ENCODE measurements at regions not wholly inside any gene's neighbourhood (a gene's known extent, or its start where the extent isn't known, plus 50 kb on each side); places are given as distances from the start of the nearest gene placed in this dataset.
"Not testable (repeated sequence)": the region's sequence is repeated elsewhere in the genome, so short reads cannot be mapped to it uniquely, and the experiment has no call there.

- H3K9me3 ChIP-seq (ENCODE audit: severe bottlenecking) = no peaks in the 10 kb centered on the region
- H3K27me3 ChIP-seq (ENCODE audit: insufficient read depth, poor library complexity, severe bottlenecking) = no peaks in the 10 kb centered on the region
- no peak for DNase-seq (ENCODE audit: low spot score)
- ATAC-seq (ENCODE audit: low read depth) = no peak
- H3K36me3 ChIP-seq (ENCODE audit: low read depth) = no peaks in the 10 kb centered on the region
- TF ChIP-seq, protein P1, sequence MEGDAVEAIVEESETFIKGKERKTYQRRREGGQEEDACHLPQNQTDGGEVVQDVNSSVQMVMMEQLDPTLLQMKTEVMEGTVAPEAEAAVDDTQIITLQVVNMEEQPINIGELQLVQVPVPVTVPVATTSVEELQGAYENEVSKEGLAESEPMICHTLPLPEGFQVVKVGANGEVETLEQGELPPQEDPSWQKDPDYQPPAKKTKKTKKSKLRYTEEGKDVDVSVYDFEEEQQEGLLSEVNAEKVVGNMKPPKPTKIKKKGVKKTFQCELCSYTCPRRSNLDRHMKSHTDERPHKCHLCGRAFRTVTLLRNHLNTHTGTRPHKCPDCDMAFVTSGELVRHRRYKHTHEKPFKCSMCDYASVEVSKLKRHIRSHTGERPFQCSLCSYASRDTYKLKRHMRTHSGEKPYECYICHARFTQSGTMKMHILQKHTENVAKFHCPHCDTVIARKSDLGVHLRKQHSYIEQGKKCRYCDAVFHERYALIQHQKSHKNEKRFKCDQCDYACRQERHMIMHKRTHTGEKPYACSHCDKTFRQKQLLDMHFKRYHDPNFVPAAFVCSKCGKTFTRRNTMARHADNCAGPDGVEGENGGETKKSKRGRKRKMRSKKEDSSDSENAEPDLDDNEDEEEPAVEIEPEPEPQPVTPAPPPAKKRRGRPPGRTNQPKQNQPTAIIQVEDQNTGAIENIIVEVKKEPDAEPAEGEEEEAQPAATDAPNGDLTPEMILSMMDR (IDR thresholded peaks at IDR 0.05; ENCODE audit: poor library complexity, severe bottlenecking) = no peak
- no peak overlapping the region for H3K27ac ChIP-seq (ENCODE audit: poor library complexity, severe bottlenecking)
- H3K4me3 ChIP-seq (ENCODE audit: severe bottlenecking) = no peak overlapping the region
- H3K4me1 ChIP-seq (ENCODE audit: insufficient read depth, poor library complexity, severe bottlenecking) = no peaks in the 10 kb centered on the region
These were observed 152.7 kb downstream of the LY86 start for GRCh38 chr6:6741264-6741663.

- Histone ChIP-seq H3K9me3 (ENCODE audit: severe bottlenecking) (no peaks in the 10 kb centered on the region), H3K4me3 (ENCODE audit: severe bottlenecking) (no peak overlapping the region), H3K4me1 (ENCODE audit: insufficient read depth, poor library complexity, severe bottlenecking) (no peaks in the 10 kb centered on the region), H3K36me3 (ENCODE audit: low read depth) (no peaks in the 10 kb centered on the region), H3K27ac (ENCODE audit: poor library complexity, severe bottlenecking) (no peak overlapping the region), H3K27me3 (ENCODE audit: insufficient read depth, poor library complexity, severe bottlenecking) (no peaks in the 10 kb centered on the region)
- DNase-seq (ENCODE audit: low spot score) (no peak), ATAC-seq (ENCODE audit: low read depth) (no peak)
- TF ChIP-seq, protein P1 (IDR thresholded peaks at IDR 0.05; ENCODE audit: poor library complexity, severe bottlenecking) = no peak
These were observed 154.0 kb downstream of the LY86 start for GRCh38 chr6:6742535-6742934.

GRCh38 chr6:6744551-6744950 is 156.0 kb downstream of the LY86 start:
- H3K9me3 ChIP-seq (ENCODE audit: severe bottlenecking) = no peaks in the 10 kb centered on the region
- TF ChIP-seq, protein P1 (IDR thresholded peaks at IDR 0.05; ENCODE audit: poor library complexity, severe bottlenecking) = no peak
- H3K4me1 ChIP-seq (ENCODE audit: insufficient read depth, poor library complexity, severe bottlenecking) = no peaks in the 10 kb centered on the region
- H3K27me3 ChIP-seq (ENCODE audit: insufficient read depth, poor library complexity, severe bottlenecking) = no peaks in the 10 kb centered on the region
- no peak for DNase-seq (ENCODE audit: low spot score)
- no peak overlapping the region for H3K4me3 ChIP-seq (ENCODE audit: severe bottlenecking)
- no peaks in the 10 kb centered on the region for H3K36me3 ChIP-seq (ENCODE audit: low read depth)
- no peak overlapping the region for H3K27ac ChIP-seq (ENCODE audit: poor library complexity, severe bottlenecking)
- ATAC-seq (ENCODE audit: low read depth) = no peak

GRCh38 chr6:6745637-6746332 is 157.3 kb downstream of the LY86 start:
- not testable (repeated sequence) for H3K9me3 ChIP-seq (ENCODE audit: severe bottlenecking); H3K4me1 ChIP-seq (ENCODE audit: insufficient read depth, poor library complexity, severe bottlenecking); H3K4me3 ChIP-seq (ENCODE audit: severe bottlenecking); H3K27me3 ChIP-seq (ENCODE audit: insufficient read depth, poor library complexity, severe bottlenecking); ATAC-seq (ENCODE audit: low read depth); H3K36me3 ChIP-seq (ENCODE audit: low read depth); DNase-seq (ENCODE audit: low spot score); H3K27ac ChIP-seq (ENCODE audit: poor library complexity, severe bottlenecking)

- Histone ChIP-seq H3K36me3 (ENCODE audit: low read depth) (no peaks in the 10 kb centered on the region), H3K27me3 (ENCODE audit: insufficient read depth, poor library complexity, severe bottlenecking) (no peaks in the 10 kb centered on the region), H3K9me3 (ENCODE audit: severe bottlenecking) (no peaks in the 10 kb centered on the region), H3K4me1 (ENCODE audit: insufficient read depth, poor library complexity, severe bottlenecking) (no peaks in the 10 kb centered on the region), H3K4me3 (ENCODE audit: severe bottlenecking) (no peak overlapping the region), H3K27ac (ENCODE audit: poor library complexity, severe bottlenecking) (no peak overlapping the region)
- no peak for DNase-seq (ENCODE audit: low spot score)
- no peak for ATAC-seq (ENCODE audit: low read depth)
- TF ChIP-seq, protein P1 (IDR thresholded peaks at IDR 0.05; ENCODE audit: poor library complexity, severe bottlenecking) = no peak
These were observed 157.9 kb downstream of the LY86 start for GRCh38 chr6:6746333-6746969.

Data from RWPE2 (cell line).